Prostate gland (tissue), 2 donors: ENCODE measurements at regions not wholly inside any gene's neighbourhood (a gene's known extent, or its start where the extent isn't known, plus 50 kb on each side); places are given as distances from the start of the nearest gene placed in this dataset.

Experiments
- POLR2AphosphoS5 ChIP-seq: sonication (generic); formaldehyde crosslinking; IDR thresholded peaks from one replicate; pipeline ENCODE4 v1.6.1; 2017; ENCODE audit warnings: antibody characterized with exemption
- TF ChIP-seq, protein P1 (sequence below), 4 experiments: fragments of 200-600 bp in 2 of 4; fragments of 450-650 bp in 2 of 4; sonication (generic) in 2 of 4; IDR thresholded peaks; 1 replicate in 3 of 4; 2 replicates in 1 of 4; pipeline ENCODE4 v1.5.1; 2016 to 2019; ENCODE audit warnings: antibody characterized with exemption in 4 of 4, mild to moderate bottlenecking in 2 of 4, moderate library complexity in 2 of 4

DNA sequence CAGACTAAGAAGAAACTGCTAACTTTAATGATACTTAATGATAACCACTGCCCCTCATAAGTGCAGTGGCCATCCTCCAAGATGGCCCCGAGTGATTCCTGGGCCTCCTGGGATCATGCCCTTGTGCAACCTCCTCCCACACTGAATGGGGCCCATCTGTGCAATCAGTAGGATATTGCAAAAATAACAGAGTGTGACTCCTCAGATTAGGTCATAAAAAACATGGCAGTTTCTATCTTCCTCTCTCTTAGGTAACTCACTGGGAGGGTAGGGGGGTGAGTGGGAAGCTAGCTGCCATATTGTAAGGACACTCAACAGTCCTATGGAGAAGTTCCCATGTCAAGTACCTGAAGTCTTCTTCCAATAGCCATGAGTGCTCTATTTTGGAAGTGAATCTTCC is 173.0 kb downstream of the SHQ1 start:
- TF ChIP-seq, protein P1, sequence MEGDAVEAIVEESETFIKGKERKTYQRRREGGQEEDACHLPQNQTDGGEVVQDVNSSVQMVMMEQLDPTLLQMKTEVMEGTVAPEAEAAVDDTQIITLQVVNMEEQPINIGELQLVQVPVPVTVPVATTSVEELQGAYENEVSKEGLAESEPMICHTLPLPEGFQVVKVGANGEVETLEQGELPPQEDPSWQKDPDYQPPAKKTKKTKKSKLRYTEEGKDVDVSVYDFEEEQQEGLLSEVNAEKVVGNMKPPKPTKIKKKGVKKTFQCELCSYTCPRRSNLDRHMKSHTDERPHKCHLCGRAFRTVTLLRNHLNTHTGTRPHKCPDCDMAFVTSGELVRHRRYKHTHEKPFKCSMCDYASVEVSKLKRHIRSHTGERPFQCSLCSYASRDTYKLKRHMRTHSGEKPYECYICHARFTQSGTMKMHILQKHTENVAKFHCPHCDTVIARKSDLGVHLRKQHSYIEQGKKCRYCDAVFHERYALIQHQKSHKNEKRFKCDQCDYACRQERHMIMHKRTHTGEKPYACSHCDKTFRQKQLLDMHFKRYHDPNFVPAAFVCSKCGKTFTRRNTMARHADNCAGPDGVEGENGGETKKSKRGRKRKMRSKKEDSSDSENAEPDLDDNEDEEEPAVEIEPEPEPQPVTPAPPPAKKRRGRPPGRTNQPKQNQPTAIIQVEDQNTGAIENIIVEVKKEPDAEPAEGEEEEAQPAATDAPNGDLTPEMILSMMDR (IDR thresholded peaks at IDR 0.05), result no peak
- TF ChIP-seq POLR2AphosphoS5, result no peak
